T-helper 2 cell treated with Interferon-gamma antibody and Interleukin-4, amounts not matched to agents 5 μg/mL and 100 μg/mL, for 36 hours (primary cell): ENCODE measurements at regions not wholly inside any gene's neighbourhood (a gene's known extent, or its start where the extent isn't known, plus 50 kb on each side); places are given as distances from the start of the nearest gene placed in this dataset.
"Not testable (repeated sequence)": the region's sequence is repeated elsewhere in the genome, so short reads cannot be mapped to it uniquely, and the experiment has no call there.

Experiments
- DNase-seq: peaks from one replicate; pipeline ENCODE4 v3.0.0; 2021; ENCODE audit warnings: low spot score
- H3K27ac Mint-ChIP-seq: one replicate; pipeline ENCODE4 v1.8.0; 2021; ENCODE audit warnings: mild to moderate bottlenecking, mixed read lengths
- H3K27me3 Mint-ChIP-seq: one replicate; pipeline ENCODE4 v1.8.0; 2021; ENCODE audit warnings: low read depth, mixed read lengths
- H3K36me3 Mint-ChIP-seq: one replicate; pipeline ENCODE4 v1.8.0; 2021; ENCODE audit warnings: low read depth, mixed read lengths
- H3K4me1 Mint-ChIP-seq: one replicate; pipeline ENCODE4 v1.8.0; 2021; ENCODE audit warnings: low read depth, mixed read lengths
- H3K4me3 Mint-ChIP-seq: one replicate; pipeline ENCODE4 v1.8.0; 2022; ENCODE audit warnings: mild to moderate bottlenecking, moderate library complexity, mixed read lengths
- H3K9me3 Mint-ChIP-seq: one replicate; pipeline ENCODE4 v1.8.0; 2021; ENCODE audit warnings: mixed read lengths

GRCh38 chr1:199015799-199016198 lies 377.0 kb downstream of the PTPRC start:
- peaks cover 6% of the 10 kb centered on the region for H3K36me3 Mint-ChIP-seq
- H3K4me3 Mint-ChIP-seq: no peak overlapping the region
- no peak for DNase-seq
- H3K27ac Mint-ChIP-seq: no peak overlapping the region
- peaks cover 23% of the 10 kb centered on the region for H3K4me1 Mint-ChIP-seq
- H3K27me3 Mint-ChIP-seq: no peaks in the 10 kb centered on the region
- H3K9me3 Mint-ChIP-seq: peaks cover 6% of the 10 kb centered on the region

DNA sequence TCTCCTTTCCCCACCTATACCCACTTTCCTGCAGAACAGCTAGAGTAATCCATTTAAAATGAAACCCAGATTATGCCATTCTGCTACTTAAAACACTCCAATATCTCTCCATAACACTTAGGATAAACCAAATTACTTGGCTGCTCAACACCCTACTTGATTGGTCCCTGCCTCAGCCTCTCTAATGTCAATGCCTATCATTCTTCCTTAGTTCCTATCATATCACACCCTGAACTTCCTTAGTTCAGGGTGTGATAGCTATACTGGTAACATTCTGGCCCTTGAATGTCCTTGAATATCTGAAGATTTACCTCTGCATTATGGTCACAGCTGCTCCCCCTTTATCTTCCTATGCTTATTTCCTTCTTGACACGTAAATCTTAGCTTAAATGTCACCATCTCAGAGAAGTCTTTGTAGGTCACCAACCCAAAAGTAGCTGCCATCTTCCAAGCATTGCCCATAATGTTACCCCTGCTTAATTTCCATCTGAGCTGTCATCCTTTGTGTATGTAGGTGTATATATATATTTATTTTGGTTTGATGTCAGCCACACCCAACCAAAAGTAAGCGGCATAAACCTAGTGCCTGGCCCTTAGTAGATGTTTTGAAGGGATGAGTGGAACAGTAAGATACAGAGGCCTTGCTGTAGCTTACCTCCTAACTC lies 379.8 kb downstream of the PTPRC start:
- Mint-ChIP-seq H3K4me1 (peaks cover 21% of the 10 kb centered on the region), H3K27ac (no peak overlapping the region), H3K4me3 (no peak overlapping the region), H3K36me3 (peaks cover 5% of the 10 kb centered on the region), H3K9me3 (peaks cover 14% of the 10 kb centered on the region), H3K27me3 (no peaks in the 10 kb centered on the region)
- DNase-seq: no peak

- H3K4me3 Mint-ChIP-seq: no peak overlapping the region
- peaks cover 14% of the 10 kb centered on the region for H3K9me3 Mint-ChIP-seq
- DNase-seq: no peak
- H3K27me3 Mint-ChIP-seq: no peaks in the 10 kb centered on the region
- no peak overlapping the region for H3K27ac Mint-ChIP-seq
- H3K36me3 Mint-ChIP-seq: peaks cover 4% of the 10 kb centered on the region
- peaks cover 15% of the 10 kb centered on the region for H3K4me1 Mint-ChIP-seq
Measured at GRCh38 chr1:199020051-199020450, 381.2 kb downstream of the PTPRC start.

- Mint-ChIP-seq H3K4me3 (no peak overlapping the region), H3K27me3 (no peaks in the 10 kb centered on the region), H3K36me3 (peaks cover 6% of the 10 kb centered on the region), H3K27ac (no peak overlapping the region), H3K9me3 (peaks cover 18% of the 10 kb centered on the region), H3K4me1 (peaks cover 11% of the 10 kb centered on the region)
- no peak for DNase-seq
Measured at GRCh38 chr1:199020904-199021303, 382.1 kb downstream of the PTPRC start.

DNA sequence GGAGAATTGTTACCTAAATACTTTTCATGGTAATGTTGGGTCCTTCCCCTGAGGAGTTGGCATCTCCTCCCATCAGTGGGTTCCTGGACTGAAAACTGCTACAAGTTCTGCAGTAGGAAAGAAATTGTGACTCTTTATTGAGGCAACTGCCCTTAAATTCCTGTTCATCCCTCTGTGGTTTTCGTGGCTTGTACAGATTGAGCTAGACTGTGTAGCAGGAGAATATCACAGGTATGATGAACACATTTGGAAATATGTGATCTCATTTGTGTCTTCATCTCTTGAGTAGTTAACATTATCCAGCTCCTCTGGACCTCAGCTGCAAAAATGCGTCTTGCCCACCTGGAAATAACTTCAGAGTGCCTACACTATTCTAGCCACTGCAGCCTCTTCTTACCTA lies 390.6 kb downstream of the PTPRC start:
- H3K9me3 Mint-ChIP-seq: peaks cover 28% of the 10 kb centered on the region
- H3K27me3 Mint-ChIP-seq: no peaks in the 10 kb centered on the region
- peaks cover 47% of the 10 kb centered on the region for H3K4me1 Mint-ChIP-seq
- no peak for DNase-seq
- peaks cover 25% of the 10 kb centered on the region for H3K36me3 Mint-ChIP-seq
- H3K27ac Mint-ChIP-seq: no peak overlapping the region
- H3K4me3 Mint-ChIP-seq: peak overlapping the region; percentile 31

GRCh38 chr1:199029855-199030254 lies 391.0 kb downstream of the PTPRC start:
- Mint-ChIP-seq H3K4me3 (peak overlapping the region; percentile 31), H3K9me3 (peaks cover 28% of the 10 kb centered on the region), H3K27ac (peak overlapping the region; percentile 46), H3K36me3 (peaks cover 25% of the 10 kb centered on the region), H3K4me1 (peaks cover 50% of the 10 kb centered on the region), H3K27me3 (no peaks in the 10 kb centered on the region)
- DNase-seq: peak; percentile 26

GRCh38 chr1:199030541-199030940 lies 391.7 kb downstream of the PTPRC start:
- Mint-ChIP-seq H3K9me3 (peaks cover 32% of the 10 kb centered on the region), H3K36me3 (peaks cover 29% of the 10 kb centered on the region), H3K4me1 (peaks cover 54% of the 10 kb centered on the region), H3K4me3 (peak overlapping the region; percentile 14)
- H3K27ac Mint-ChIP-seq, DNase-seq, H3K27me3 Mint-ChIP-seq: not testable (repeated sequence)

DNA sequence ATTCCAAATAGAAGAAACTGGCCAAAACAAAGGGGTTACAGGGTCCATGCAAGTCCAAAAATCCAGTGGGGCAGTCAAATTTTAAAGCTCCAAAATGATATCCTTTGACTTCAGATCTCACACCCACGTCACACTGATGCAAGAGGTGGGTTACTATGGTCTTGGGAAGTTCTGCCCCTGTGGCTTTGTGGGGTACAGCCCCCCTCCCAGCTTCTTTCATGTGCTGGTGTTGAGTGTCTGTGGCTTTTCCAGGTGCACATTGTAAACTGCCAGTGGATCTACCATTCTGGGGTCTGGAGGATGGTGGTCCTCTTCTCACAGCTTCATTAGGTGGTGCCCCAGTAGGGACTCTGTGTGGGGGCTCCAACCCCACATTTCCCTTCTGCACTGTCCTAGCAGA lies 392.3 kb downstream of the PTPRC start:
- not testable (repeated sequence) for H3K27ac Mint-ChIP-seq, DNase-seq, H3K27me3 Mint-ChIP-seq, H3K4me3 Mint-ChIP-seq
- Mint-ChIP-seq H3K9me3 (peaks cover 26% of the 10 kb centered on the region), H3K4me1 (peaks cover 58% of the 10 kb centered on the region), H3K36me3 (peaks cover 27% of the 10 kb centered on the region)

GRCh38 chr1:199032479-199032878 lies 393.6 kb downstream of the PTPRC start:
- peaks cover 27% of the 10 kb centered on the region for H3K36me3 Mint-ChIP-seq
- not testable (repeated sequence) for DNase-seq, H3K4me3 Mint-ChIP-seq, H3K27me3 Mint-ChIP-seq, H3K27ac Mint-ChIP-seq
- peaks cover 53% of the 10 kb centered on the region for H3K4me1 Mint-ChIP-seq
- H3K9me3 Mint-ChIP-seq: peaks cover 33% of the 10 kb centered on the region

- peaks cover 36% of the 10 kb centered on the region for H3K9me3 Mint-ChIP-seq
- H3K4me3 Mint-ChIP-seq: peak overlapping the region; percentile 10
- no peak overlapping the region for H3K27ac Mint-ChIP-seq
- H3K4me1 Mint-ChIP-seq: peaks cover 47% of the 10 kb centered on the region
- peaks cover 35% of the 10 kb centered on the region for H3K36me3 Mint-ChIP-seq
- H3K27me3 Mint-ChIP-seq: no peaks in the 10 kb centered on the region
- no peak for DNase-seq
Measured at GRCh38 chr1:199033661-199034060, 394.8 kb downstream of the PTPRC start.

DNA sequence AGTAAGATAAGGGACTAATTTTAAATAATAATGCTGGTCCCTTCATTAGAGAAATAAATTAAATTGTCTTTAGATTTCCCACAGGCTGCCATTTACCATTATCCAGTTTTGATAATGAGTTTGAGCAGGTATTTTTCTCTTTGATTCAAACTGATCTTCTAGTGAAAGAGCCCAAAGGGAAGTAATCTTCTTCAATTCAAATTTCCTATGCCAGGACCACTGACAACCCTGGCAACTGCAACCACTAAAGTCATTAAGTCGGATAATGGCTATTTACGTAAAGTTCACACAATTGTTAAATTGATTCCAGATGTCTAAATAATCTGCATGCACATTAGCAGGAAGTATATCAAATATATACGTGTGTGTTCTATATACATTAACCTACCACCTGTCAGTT lies 399.3 kb downstream of the PTPRC start:
- no peak overlapping the region for H3K4me3 Mint-ChIP-seq
- peaks cover 30% of the 10 kb centered on the region for H3K9me3 Mint-ChIP-seq
- no peak for DNase-seq
- peaks cover 35% of the 10 kb centered on the region for H3K36me3 Mint-ChIP-seq
- no peak overlapping the region for H3K27ac Mint-ChIP-seq
- no peaks in the 10 kb centered on the region for H3K27me3 Mint-ChIP-seq
- H3K4me1 Mint-ChIP-seq: peaks cover 47% of the 10 kb centered on the region

DNA sequence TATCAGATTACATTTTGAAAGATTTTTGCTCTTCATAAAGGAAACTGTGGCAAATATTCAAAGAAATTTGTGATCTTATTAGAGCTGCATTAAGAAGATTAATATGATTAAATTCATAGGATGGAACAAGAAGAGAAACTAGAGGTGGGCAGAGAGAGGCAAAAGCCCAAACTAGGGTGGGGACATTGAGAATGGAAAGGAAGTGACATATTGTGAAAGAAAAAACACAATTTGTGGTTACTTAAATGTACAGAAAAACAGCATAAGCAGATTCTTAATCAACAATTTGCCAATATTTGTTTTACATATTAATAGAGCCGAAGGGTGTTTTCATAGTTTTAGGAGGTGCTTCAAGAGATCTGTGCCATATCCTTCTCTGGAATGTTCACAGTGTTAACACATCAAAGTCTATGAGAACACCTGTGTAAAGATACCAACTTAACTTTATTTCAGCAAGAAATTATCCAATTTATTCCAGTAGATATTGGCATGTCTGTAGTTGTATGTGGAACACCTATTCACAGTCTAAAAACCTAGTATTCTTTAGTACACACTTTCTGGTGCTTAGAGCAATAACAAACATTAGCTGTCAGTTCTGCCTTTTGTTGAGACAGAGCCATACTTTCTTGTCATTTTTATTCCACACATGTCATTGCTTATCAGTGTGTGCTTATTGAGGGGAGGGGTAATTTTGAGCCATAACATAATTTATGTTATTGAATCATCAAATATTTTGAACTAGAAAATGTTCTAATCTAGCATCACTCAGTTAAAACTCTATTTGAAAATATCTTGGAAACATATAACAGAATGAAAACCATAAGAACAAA lies 401.5 kb downstream of the PTPRC start:
- peaks cover 45% of the 10 kb centered on the region for H3K4me1 Mint-ChIP-seq
- H3K4me3 Mint-ChIP-seq: peak overlapping the region; percentile 71
- DNase-seq: no peak
- peaks cover 41% of the 10 kb centered on the region for H3K36me3 Mint-ChIP-seq
- H3K27me3 Mint-ChIP-seq: no peaks in the 10 kb centered on the region
- peaks cover 40% of the 10 kb centered on the region for H3K9me3 Mint-ChIP-seq
- H3K27ac Mint-ChIP-seq: peak overlapping the region; percentile 86

DNA sequence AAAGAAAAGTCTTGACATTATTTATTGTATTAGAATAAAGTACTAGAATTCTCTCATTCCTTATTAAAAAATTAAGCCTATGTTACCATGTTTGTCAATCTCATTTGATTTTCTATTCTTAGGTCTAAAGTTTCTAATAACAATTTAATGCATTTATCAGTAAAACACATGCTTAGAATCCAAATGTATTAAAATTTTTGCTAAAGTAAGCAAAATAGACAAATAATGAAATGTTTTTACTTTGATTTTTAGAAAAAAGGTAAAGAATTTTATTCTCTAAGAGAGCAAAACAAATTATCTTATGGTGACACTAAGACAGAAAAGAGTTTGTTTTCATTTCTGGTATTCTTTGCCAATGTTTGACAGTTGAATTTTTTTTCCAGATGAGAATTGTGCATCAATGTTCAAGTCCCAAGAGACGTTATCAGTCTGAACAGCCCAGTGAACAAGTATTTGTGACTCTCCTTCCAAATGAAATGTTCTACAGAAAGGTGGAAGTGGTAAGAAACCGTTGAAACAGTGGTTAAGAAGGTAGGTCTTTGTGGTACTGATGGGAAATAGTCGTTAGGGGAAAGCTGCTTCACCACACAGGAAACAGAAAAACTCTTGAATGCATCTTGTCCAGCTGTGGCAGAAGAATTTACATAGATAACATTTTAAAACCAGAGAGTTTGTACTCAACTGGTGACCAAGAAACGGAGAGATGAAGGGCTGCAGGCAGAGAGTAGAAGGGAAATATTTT lies 402.5 kb downstream of the PTPRC start:
- Mint-ChIP-seq H3K9me3 (peaks cover 40% of the 10 kb centered on the region), H3K36me3 (peaks cover 41% of the 10 kb centered on the region), H3K4me1 (peaks cover 41% of the 10 kb centered on the region), H3K27ac (peak overlapping the region; percentile 89), H3K27me3 (no peaks in the 10 kb centered on the region), H3K4me3 (peak overlapping the region; percentile 68)
- peak; percentile 73 for DNase-seq

- Mint-ChIP-seq H3K27me3 (no peaks in the 10 kb centered on the region), H3K36me3 (peaks cover 43% of the 10 kb centered on the region), H3K4me3 (no peak overlapping the region), H3K9me3 (peaks cover 39% of the 10 kb centered on the region), H3K27ac (peak overlapping the region; percentile 21), H3K4me1 (peaks cover 43% of the 10 kb centered on the region)
- no peak for DNase-seq
Measured at GRCh38 chr1:199042193-199042592, 403.4 kb downstream of the PTPRC start.
